IMR-90 (cell line): ENCODE measurements at regions not wholly inside any gene's neighbourhood (a gene's known extent, or its start where the extent isn't known, plus 50 kb on each side); places are given as distances from the start of the nearest gene placed in this dataset.

Experiments used
- ATAC-seq: fragments of 200-7000 bp; cut with Tn5 transposase; 2 replicates; pipeline ENCODE4 v1.9.1; 2020; ENCODE audit warnings: low read depth, mild to moderate bottlenecking, moderate library complexity
- BruUV-seq: library from RNA; stranded (reverse); fragments of 400-500 nt; replicated peaks from 2 replicates; lab custom pipeline; 2021; lab: Mats Ljungman, UMichigan
- CTCF ChIA-PET: fragments of 300-600 bp; formaldehyde crosslinking; extraction: SDS; loops from one replicate; lab custom pipeline; 2021; ENCODE audit warnings: antibody characterized with exemption; lab: Yijun Ruan, JAX
- POLR2A ChIA-PET: fragments of 300-600 bp; sonication (Branson Sonifier 250); formaldehyde crosslinking; loops from one replicate; lab custom pipeline; 2022; ENCODE audit warnings: antibody characterized with exemption; ENCODE audit not compliant: unreplicated experiment; lab: Charles Lee
- DNase-seq: peaks from one replicate; pipeline ENCODE4 v3.0.0; 2013
- H2AFZ ChIP-seq: replicated peaks from 2 replicates; pipeline ENCODE3; 2013; ENCODE audit warnings: low read length, mild to moderate bottlenecking; ENCODE audit not compliant: poor library complexity
- H2AK5ac ChIP-seq: 2 replicates; pipeline ENCODE4 v1.6.1; 2013; ENCODE audit warnings: low read depth, low read length, inconsistent platforms
- H2AK9ac ChIP-seq: replicated peaks from 2 replicates; pipeline ENCODE3; 2013; ENCODE audit warnings: mild to moderate bottlenecking, low read depth, low read length, moderate library complexity; ENCODE audit not compliant: poor library complexity
- H2BK120ac ChIP-seq: 2 replicates; pipeline ENCODE4 v1.6.1; 2013; ENCODE audit warnings: low read depth, low read length, inconsistent platforms
- H2BK15ac ChIP-seq: 3 replicates; pipeline ENCODE4 v1.6.1; 2013; ENCODE audit warnings: low read depth, low read length, inconsistent platforms
- H2BK20ac ChIP-seq: 2 replicates; pipeline ENCODE4 v1.6.1; 2013; ENCODE audit warnings: low read depth, mild to moderate bottlenecking, inconsistent platforms, low read length, moderate library complexity
- H2BK5ac ChIP-seq: 2 replicates; pipeline ENCODE4 v1.6.1; 2013; ENCODE audit warnings: mild to moderate bottlenecking, low read depth, low read length, inconsistent platforms; ENCODE audit not compliant: poor library complexity, severe bottlenecking
- H3K14ac ChIP-seq: replicated peaks from 2 replicates; pipeline ENCODE4 v1.6.1; 2013; ENCODE audit warnings: low read depth, low read length, inconsistent platforms
- H3K18ac ChIP-seq: 2 replicates; pipeline ENCODE4 v1.6.1; 2013; ENCODE audit warnings: low read depth, low read length, control low read depth
- H3K23ac ChIP-seq: 2 replicates; pipeline ENCODE4 v1.6.1; 2013; ENCODE audit warnings: low read depth, low read length, inconsistent platforms
- H3K27ac ChIP-seq: 2 replicates; pipeline ENCODE4 v1.5.1; 2013; ENCODE audit warnings: mild to moderate bottlenecking, control low read depth, low read length; ENCODE audit not compliant: insufficient read depth
- H3K27me3 ChIP-seq: 2 replicates; pipeline ENCODE4 v1.6.1; 2013; ENCODE audit warnings: low read length; ENCODE audit not compliant: control insufficient read depth, insufficient read depth
- H3K36me3 ChIP-seq: 2 replicates; pipeline ENCODE4 v1.6.1; 2013; ENCODE audit warnings: low read length, mixed read lengths; ENCODE audit not compliant: control insufficient read depth, insufficient read depth
- H3K4ac ChIP-seq: 2 replicates; pipeline ENCODE4 v1.6.1; 2013; ENCODE audit warnings: low read depth, low read length, inconsistent platforms
- H3K4me1 ChIP-seq: 2 replicates; pipeline ENCODE4 v1.6.1; 2013; ENCODE audit warnings: low read length, mixed read lengths; ENCODE audit not compliant: control insufficient read depth, insufficient read depth
- H3K4me2 ChIP-seq: 2 replicates; pipeline ENCODE4 v1.6.1; 2013; ENCODE audit warnings: low read depth, mild to moderate bottlenecking, control low read depth, low read length, moderate library complexity
- H3K4me3 ChIP-seq: 2 replicates; pipeline ENCODE4 v1.5.1; 2013; ENCODE audit warnings: low read depth, mild to moderate bottlenecking, control low read depth, low read length, moderate library complexity; ENCODE audit not compliant: insufficient read depth
- H3K56ac ChIP-seq: 2 replicates; pipeline ENCODE4 v1.6.1; 2013; ENCODE audit warnings: low read length, inconsistent platforms; ENCODE audit not compliant: insufficient read depth; ENCODE audit errors: extremely low read depth
- H3K79me1 ChIP-seq, 2 experiments: 2 replicates each; pipeline ENCODE4 v1.6.1; 2013; ENCODE audit warnings: low read length in 2 of 2, inconsistent platforms in 1 of 2, low read depth in 1 of 2
- H3K9ac ChIP-seq: 2 replicates; pipeline ENCODE4 v1.6.1; 2013; ENCODE audit warnings: low read depth, low read length, control low read depth
- H3K9me1 ChIP-seq: 2 replicates; pipeline ENCODE4 v1.6.1; 2013; ENCODE audit warnings: low read length, inconsistent platforms; ENCODE audit not compliant: insufficient read depth
- H3K9me3 ChIP-seq: 2 replicates; pipeline ENCODE4 v1.6.1; 2013; ENCODE audit warnings: low read length; ENCODE audit not compliant: control insufficient read depth, insufficient read depth
- H4K20me1 ChIP-seq: 2 replicates; pipeline ENCODE4 v1.6.1; 2013; ENCODE audit warnings: low read length, inconsistent platforms; ENCODE audit not compliant: insufficient read depth
- H4K5ac ChIP-seq: 2 replicates; pipeline ENCODE4 v1.6.1; 2013; ENCODE audit warnings: mild to moderate bottlenecking, low read depth, low read length, control low read depth
- H4K8ac ChIP-seq, 2 experiments: 2 replicates each; pipeline ENCODE4 v1.6.1; 2013; ENCODE audit warnings: low read depth in 2 of 2, low read length in 2 of 2, control low read depth in 1 of 2, inconsistent platforms in 1 of 2
- H4K91ac ChIP-seq: 2 replicates; pipeline ENCODE4 v1.6.1; 2013; ENCODE audit warnings: low read depth, low read length, inconsistent platforms; ENCODE audit not compliant: insufficient read depth
- MAZ ChIP-seq: IDR thresholded peaks from 2 replicates; pipeline ENCODE4 v1.6.1; 2012; ENCODE audit warnings: low read depth, mild to moderate bottlenecking, low read length, improper control_type of control experiment, moderate library complexity, borderline replicate concordance
- POLR2A ChIP-seq: IDR thresholded peaks from 2 replicates; pipeline ENCODE4 v1.6.1; 2012; ENCODE audit warnings: mild to moderate bottlenecking, low read depth, low read length
- RCOR1 ChIP-seq: IDR thresholded peaks from 2 replicates; pipeline ENCODE4 v1.6.1; 2012; ENCODE audit warnings: mild to moderate bottlenecking, low read length, improper control_type of control experiment; ENCODE audit not compliant: insufficient replicate concordance
- WGBS, 2 experiments: methylation state at CpG; one replicate each; pipeline versions ENCODE4 v1.1.5 to v1.1.7; 2013; ENCODE audit warnings: missing lambda C conversion rate in 2 of 2; ENCODE audit not compliant: insufficient read length in 1 of 2; ENCODE audit errors: extremely low coverage in 2 of 2; 5-methylcytosine and 5-hydroxymethylcytosine counted together
- dilution Hi-C: fragments of 300-500 bp; cut with HindIII; formaldehyde crosslinking; loops from one replicate; pipeline ENCODE4 v1.14.3; 2018; ENCODE audit warnings: low sequenced_read_pairs; ENCODE audit not compliant: unreplicated experiment
- in situ Hi-C: fragments of 300-500 bp; cut with MboI; formaldehyde crosslinking; loops from 3 replicates; pipeline ENCODE4 v1.14.3; 2019; ENCODE audit warnings: low sequenced_read_pairs, inconsistent platforms, mixed read lengths
- intact Hi-C: fragments of 100-400 bp; cut with micrococcal nuclease; formaldehyde crosslinking; loops from 2 replicates; pipeline ENCODE4 v1.10.0; 2022

- intact Hi-C loops: no loop called here
- H2AK9ac ChIP-seq: no peak overlapping the region
- no peak overlapping the region for H3K56ac ChIP-seq
- no peaks in the 10 kb centered on the region for H3K9me1 ChIP-seq
- in situ Hi-C loops: no loop called here
- POLR2A ChIA-PET: no interaction called here
- H3K27ac ChIP-seq: no peak overlapping the region
- H3K4me1 ChIP-seq: no peaks in the 10 kb centered on the region
- H3K4ac ChIP-seq: no peak overlapping the region
- no peak overlapping the region for H3K14ac ChIP-seq
- H4K8ac ChIP-seq: no peak overlapping the region
- no peaks in the 10 kb centered on the region for H4K20me1 ChIP-seq
- no peak overlapping the region for H3K4me3 ChIP-seq
- BruUV-seq: no TSS peak
- WGBS, 2 experiments: no CpG with 5 or more reads among the region's 15 CpGs
- no peak overlapping the region for H3K18ac ChIP-seq
- H3K36me3 ChIP-seq: no peaks in the 10 kb centered on the region
- TF ChIP-seq POLR2A (no peak), RCOR1 (no peak), MAZ (no peak)
- no peak overlapping the region for H3K23ac ChIP-seq
- ATAC-seq: no peak
- no peak overlapping the region for H2BK120ac ChIP-seq
- H2AFZ ChIP-seq: no peak overlapping the region
- CTCF ChIA-PET: no interaction called here
- no peak for DNase-seq
- H3K27me3 ChIP-seq: peaks cover 2% of the 10 kb centered on the region; the same call in 1 of the 2 replicates
- no peaks in the 10 kb centered on the region for H3K79me1 ChIP-seq
- H4K91ac ChIP-seq: no peak overlapping the region
- no peak overlapping the region for H2BK15ac ChIP-seq
- H4K5ac ChIP-seq: no peak overlapping the region
- no peak overlapping the region for H2AK5ac ChIP-seq
- H3K4me2 ChIP-seq: no peak overlapping the region
- dilution Hi-C loops: no loop called here
- no peak overlapping the region for H3K9ac ChIP-seq
- no peak overlapping the region for H2BK20ac ChIP-seq
- H2BK5ac ChIP-seq: no peak overlapping the region
- H3K9me3 ChIP-seq: no peaks in the 10 kb centered on the region
Measured at GRCh38 chr14:96662116-96662970, 134.8 kb upstream of the VRK1 start.
